ENCODE measurements at regions not wholly inside any gene's neighbourhood (a gene's known extent, or its start where the extent isn't known, plus 50 kb on each side); places are given as distances from the start of the nearest gene placed in this dataset.
"Not testable (repeated sequence)": the region's sequence is repeated elsewhere in the genome, so short reads cannot be mapped to it uniquely, and the experiment has no call there.

GRCh38 chr7:19369182-19369581 lies 224.0 kb upstream of the FERD3L start:
- no peak for DNase-seq

GRCh38 chr7:19368491-19368925 lies 223.3 kb upstream of the FERD3L start:
- no peak for DNase-seq

GRCh38 chr7:19364950-19365349 lies 219.7 kb upstream of the FERD3L start:
- DNase-seq: no peak

- DNase-seq: no peak
These were observed 216.9 kb upstream of the FERD3L start for GRCh38 chr7:19362099-19362498.

- DNase-seq: no peak
These were observed 208.0 kb upstream of the FERD3L start for GRCh38 chr7:19353180-19353579.

- no peak for DNase-seq
These were observed 207.1 kb upstream of the FERD3L start for GRCh38 chr7:19352305-19352695.

- DNase-seq: no peak
These were observed 206.4 kb upstream of the FERD3L start for GRCh38 chr7:19351341-19352304.

GRCh38 chr7:19339512-19339911 lies 194.3 kb upstream of the FERD3L start:
- no peak for DNase-seq

- not testable (repeated sequence) for DNase-seq
These were observed 193.3 kb upstream of the FERD3L start for GRCh38 chr7:19338512-19338911.

- no peak for DNase-seq
These were observed 191.7 kb upstream of the FERD3L start for GRCh38 chr7:19336836-19337383.

GRCh38 chr7:19333706-19334105 lies 188.5 kb upstream of the FERD3L start:
- DNase-seq: no peak

GRCh38 chr7:19327018-19327417 lies 181.8 kb upstream of the FERD3L start:
- peak; percentile 17 for DNase-seq

- DNase-seq: peak; percentile 1
These were observed 176.8 kb upstream of the FERD3L start for GRCh38 chr7:19322002-19322401.

- no peak for DNase-seq
These were observed 173.1 kb upstream of the FERD3L start for GRCh38 chr7:19318287-19318686.

GRCh38 chr7:19317461-19317860 lies 172.2 kb upstream of the FERD3L start:
- no peak for DNase-seq

- no peak for DNase-seq
These were observed 167.2 kb upstream of the FERD3L start for GRCh38 chr7:19312416-19312815.

- no peak for DNase-seq
These were observed 162.3 kb upstream of the FERD3L start for GRCh38 chr7:19307554-19307953.

GRCh38 chr7:19305698-19306097 lies 160.5 kb upstream of the FERD3L start:
- no peak for DNase-seq

GRCh38 chr7:19304086-19304485 lies 158.9 kb upstream of the FERD3L start:
- no peak for DNase-seq

- no peak for DNase-seq
These were observed 157.5 kb upstream of the FERD3L start for GRCh38 chr7:19302731-19303130.

GRCh38 chr7:19296617-19297016 lies 151.4 kb upstream of the FERD3L start:
- no peak for DNase-seq

GRCh38 chr7:19295376-19295775 lies 150.2 kb upstream of the FERD3L start:
- DNase-seq: no peak

GRCh38 chr7:19294619-19295018 lies 149.4 kb upstream of the FERD3L start:
- no peak for DNase-seq

- DNase-seq: no peak
These were observed 148.2 kb upstream of the FERD3L start for GRCh38 chr7:19293431-19293830.

Measured in OCI-M1 (cell line).